Right cardiac atrium (tissue), 5 donors: ENCODE measurements at regions not wholly inside any gene's neighbourhood (a gene's known extent, or its start where the extent isn't known, plus 50 kb on each side); places are given as distances from the start of the nearest gene placed in this dataset.

Experiments
- ATAC-seq, 2 donors: fragments of 200-7000 bp; cut with Tn5 transposase; one replicate each; pipeline versions ENCODE4 v1.8.0 to v1.9.1; 2020; ENCODE audit warnings: moderate library complexity in 2 of 2, mild to moderate bottlenecking in 1 of 2
- DNase-seq, 3 donors: peaks; one replicate each; pipeline ENCODE4 v3.0.0-alpha.2; 2020
- H3K27ac ChIP-seq: one replicate; pipeline ENCODE4 v1.5.1; 2013; ENCODE audit warnings: mild to moderate bottlenecking, low read length, control low read depth, moderate library complexity
- H3K27me3 ChIP-seq: one replicate; pipeline ENCODE4 v1.6.1; 2013; ENCODE audit not compliant: control insufficient read depth, insufficient read depth
- H3K4me1 ChIP-seq: one replicate; pipeline ENCODE4 v1.6.1; 2013; ENCODE audit warnings: low read length; ENCODE audit not compliant: control insufficient read depth, insufficient read depth
- H3K4me3 ChIP-seq: one replicate; pipeline ENCODE4 v1.5.1; 2013; ENCODE audit warnings: low read length, control low read depth
- H3K9me3 ChIP-seq: one replicate; pipeline ENCODE4 v1.6.1; 2013; ENCODE audit warnings: low read length; ENCODE audit not compliant: control insufficient read depth
- WGBS: extraction: QIAGEN DNeasy Blood & Tissue Kit; methylation state at CpG from one replicate; pipeline ENCODE4 v1.1.7; 2013; 5-methylcytosine and 5-hydroxymethylcytosine counted together
- intact Hi-C, 4 donors: fragments of 100-400 bp; cut with DNase I; formaldehyde crosslinking; loops; one replicate each; pipeline versions ENCODE4 v1.11.0 to v1.14.0; 2022 to 2023
- donor health status: healthy with polysubstance abuse.
- donor health status: DM: no; HTN: yes; CAD: no.
- donor health status: DM: no; HTN: no; CAD: no.
- donor health status: DM: no; HTN: yes; CAD: no; lungs with severe emphysema.
- donor health status: DM: yes; HTN: yes; CAD: no.

DNA sequence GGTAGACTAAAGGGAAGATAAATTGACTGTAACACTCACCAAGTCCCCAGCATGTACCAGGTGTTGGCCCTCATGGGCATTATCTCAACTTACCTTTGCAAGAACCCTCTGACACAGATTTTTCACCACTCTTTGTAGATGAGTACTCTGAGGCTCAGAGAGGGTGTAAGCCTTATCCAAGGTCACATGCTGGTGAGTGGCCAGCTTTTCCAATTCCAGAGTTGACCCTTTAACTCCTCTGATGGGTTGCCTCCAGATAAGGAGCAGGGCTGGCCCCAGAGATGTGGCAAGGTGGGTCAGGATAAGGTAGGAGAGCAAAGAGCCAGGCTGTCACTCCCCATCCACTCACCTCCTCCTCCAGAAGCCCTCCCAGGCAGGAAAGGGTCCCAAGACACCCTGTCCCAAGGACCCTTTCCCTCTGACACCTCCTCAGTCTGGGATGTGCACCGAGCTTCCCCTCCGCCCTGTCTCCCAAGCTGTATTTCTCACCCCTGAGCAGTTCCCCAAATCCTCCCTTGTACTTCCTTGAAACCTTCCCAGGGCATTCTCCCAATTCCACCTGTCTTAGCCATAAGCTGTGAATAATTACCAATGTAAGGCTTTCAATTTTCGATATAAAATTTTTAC, 165.9 kb downstream of the ZFP36L2 start:
- Histone ChIP-seq H3K4me3 (no peak overlapping the region), H3K27ac (no peak overlapping the region), H3K27me3 (no peaks in the 10 kb centered on the region), H3K4me1 (peaks cover 5% of the 10 kb centered on the region), H3K9me3 (no peaks in the 10 kb centered on the region)
- intact Hi-C loops: no loop called here
- peak in 1 of 3 donors; percentile 44 for DNase-seq
- 95% methylated on average over 3 of the region's 3 CpGs for WGBS
- ATAC-seq: no peak

GRCh38 chr2:43059183-43059897, 167.1 kb downstream of the ZFP36L2 start:
- peak; percentile 90 to 91 for ATAC-seq
- Histone ChIP-seq H3K27ac (peak overlapping the region; percentile 20), H3K9me3 (no peaks in the 10 kb centered on the region), H3K27me3 (no peaks in the 10 kb centered on the region), H3K4me1 (peaks cover 9% of the 10 kb centered on the region), H3K4me3 (no peak overlapping the region)
- intact Hi-C loops: no loop called here
- peak; percentile 85 to 94 (median 92) for DNase-seq
- 39% methylated on average over 12 of the region's 12 CpGs for WGBS

DNA sequence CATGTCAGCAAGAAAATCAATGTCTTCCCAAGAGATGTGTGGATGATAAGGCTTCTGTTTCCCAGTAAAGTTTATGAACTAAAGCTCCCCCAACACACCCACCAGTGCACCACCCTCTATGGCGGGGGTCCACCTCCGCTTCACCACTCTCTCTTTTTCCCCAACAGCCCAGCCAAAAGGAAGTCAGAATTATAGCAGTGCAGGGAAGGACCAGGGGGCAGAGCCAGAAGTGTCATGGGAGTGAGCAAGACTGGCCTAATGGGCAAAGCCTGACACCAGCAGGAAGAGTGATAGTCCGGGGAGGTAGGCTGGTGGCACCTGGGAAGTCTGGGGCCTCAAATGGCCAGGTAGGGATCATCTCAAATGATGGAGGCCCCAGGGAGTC, 167.7 kb downstream of the ZFP36L2 start:
- H3K27ac ChIP-seq: no peak overlapping the region
- DNase-seq (no peak), ATAC-seq (no peak)
- WGBS: 77% methylated on average over 3 of the region's 3 CpGs
- H3K9me3 ChIP-seq: no peaks in the 10 kb centered on the region
- H3K4me1 ChIP-seq: peaks cover 10% of the 10 kb centered on the region
- no peaks in the 10 kb centered on the region for H3K27me3 ChIP-seq
- no peak overlapping the region for H3K4me3 ChIP-seq
- intact Hi-C loops: no loop called here

GRCh38 chr2:43057742-43058725, 168.4 kb downstream of the ZFP36L2 start:
- DNase-seq: no peak
- no peaks in the 10 kb centered on the region for H3K9me3 ChIP-seq
- ATAC-seq: no peak
- intact Hi-C loops: no loop called here
- no peak overlapping the region for H3K4me3 ChIP-seq
- no peaks in the 10 kb centered on the region for H3K27me3 ChIP-seq
- peaks cover 10% of the 10 kb centered on the region for H3K4me1 ChIP-seq
- H3K27ac ChIP-seq: no peak overlapping the region
- 91% methylated on average over 20 of the region's 20 CpGs for WGBS

- no peaks in the 10 kb centered on the region for H3K27me3 ChIP-seq
- H3K4me1 ChIP-seq: peaks cover 10% of the 10 kb centered on the region
- no peak overlapping the region for H3K4me3 ChIP-seq
- no peaks in the 10 kb centered on the region for H3K9me3 ChIP-seq
- peak in 2 of 3 donors; percentile 69 to 87 for DNase-seq
- intact Hi-C loops: no loop called here
- 75% methylated on average over 16 of the region's 16 CpGs for WGBS
- ATAC-seq: peak; percentile 17 to 55
- H3K27ac ChIP-seq: no peak overlapping the region
Measured at GRCh38 chr2:43057026-43057741, 169.2 kb downstream of the ZFP36L2 start.

DNA sequence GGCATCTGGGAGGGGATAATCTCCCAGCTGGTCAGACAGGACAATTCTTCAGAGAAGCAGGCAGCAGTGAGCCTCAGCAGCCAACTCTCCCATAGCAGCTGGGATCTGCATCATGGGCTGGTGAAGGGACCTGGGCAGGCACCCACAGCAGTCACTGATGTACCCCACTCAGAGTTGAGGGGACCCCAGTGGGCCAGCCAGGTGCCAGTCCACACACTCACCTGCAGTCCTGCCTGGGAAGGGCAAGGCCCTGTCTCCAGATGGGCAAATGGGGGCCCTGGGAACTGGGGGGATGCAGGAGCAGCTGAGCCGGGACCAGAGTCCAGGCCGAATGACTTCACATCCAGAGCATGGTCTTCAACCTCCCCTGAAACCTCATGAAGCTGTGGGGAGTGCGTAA, 170.4 kb downstream of the ZFP36L2 start:
- ATAC-seq: no peak
- no peaks in the 10 kb centered on the region for H3K27me3 ChIP-seq
- WGBS: 80% methylated on average over 3 of the region's 3 CpGs
- H3K9me3 ChIP-seq: no peaks in the 10 kb centered on the region
- no peak overlapping the region for H3K4me3 ChIP-seq
- intact Hi-C loops: no loop called here
- H3K4me1 ChIP-seq: peaks cover 10% of the 10 kb centered on the region
- no peak for DNase-seq
- H3K27ac ChIP-seq: no peak overlapping the region

- WGBS: 89% methylated on average over 16 of the region's 16 CpGs
- Histone ChIP-seq H3K4me1 (peaks cover 10% of the 10 kb centered on the region), H3K9me3 (no peaks in the 10 kb centered on the region), H3K27me3 (no peaks in the 10 kb centered on the region), H3K27ac (no peak overlapping the region), H3K4me3 (no peak overlapping the region)
- no peak for ATAC-seq
- intact Hi-C loops: no loop called here
- DNase-seq: no peak
Measured at GRCh38 chr2:43055086-43055912, 171.1 kb downstream of the ZFP36L2 start.

GRCh38 chr2:43054367-43054766, 172.0 kb downstream of the ZFP36L2 start:
- ATAC-seq: peak; percentile 45 to 60
- 25% methylated on average over 7 of the region's 7 CpGs for WGBS
- intact Hi-C loops: no loop called here

DNA sequence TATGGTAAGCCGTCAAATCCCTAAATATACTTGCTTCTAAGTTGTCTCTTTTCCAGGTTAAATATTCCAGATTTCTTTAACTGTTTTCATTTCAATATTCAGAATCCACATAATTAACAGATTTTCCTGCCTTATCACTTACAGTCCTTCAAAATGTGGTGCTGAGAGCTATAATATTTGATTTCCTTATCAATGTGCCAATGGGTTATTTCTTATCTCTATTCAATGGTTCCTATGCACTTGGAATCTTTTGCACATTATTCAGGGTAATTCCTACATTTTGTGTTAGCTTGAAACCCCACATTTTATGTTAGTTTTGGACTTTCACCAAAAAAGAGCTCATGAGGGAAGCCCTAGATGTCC, 173.5 kb downstream of the ZFP36L2 start:
- 99% methylated on average over 1 of the region's 1 CpG for WGBS

More at GRCh38 chr2:43054367-43054766, 172.0 kb downstream of the ZFP36L2 start:
- no peak overlapping the region for H3K27ac ChIP-seq
- no peak overlapping the region for H3K4me3 ChIP-seq
- H3K4me1 ChIP-seq: peaks cover 7% of the 10 kb centered on the region
- H3K27me3 ChIP-seq: no peaks in the 10 kb centered on the region
- DNase-seq: peak in 2 of 3 donors; percentile 80 to 83
- H3K9me3 ChIP-seq: no peaks in the 10 kb centered on the region

More for the DNA sequence above, 173.5 kb downstream of the ZFP36L2 start:
- no peak overlapping the region for H3K4me3 ChIP-seq
- ATAC-seq: no peak
- DNase-seq: no peak
- intact Hi-C loops: no loop called here
- H3K27ac ChIP-seq: no peak overlapping the region
- H3K9me3 ChIP-seq: no peaks in the 10 kb centered on the region
- H3K27me3 ChIP-seq: no peaks in the 10 kb centered on the region
- H3K4me1 ChIP-seq: peaks cover 5% of the 10 kb centered on the region
